OCI-LY3 (cell line): ENCODE measurements at regions not wholly inside any gene's neighbourhood (a gene's known extent, or its start where the extent isn't known, plus 50 kb on each side); places are given as distances from the start of the nearest gene placed in this dataset.

Source experiments
- CTCF ChIP-seq: fragments of 200-600, 300-600 bp; sonication (generic); IDR thresholded peaks from 2 replicates; pipeline ENCODE4 v1.5.1; 2014; ENCODE audit warnings: antibody characterized with exemption, low read length, low read depth
- EZH2phosphoT487 ChIP-seq: fragments of 200-600 bp; shearing (Covaris generic); IDR thresholded peaks from 2 replicates; pipeline ENCODE4 v1.6.1; 2018; ENCODE audit warnings: antibody characterized with exemption, mixed run types, low read depth

DNA sequence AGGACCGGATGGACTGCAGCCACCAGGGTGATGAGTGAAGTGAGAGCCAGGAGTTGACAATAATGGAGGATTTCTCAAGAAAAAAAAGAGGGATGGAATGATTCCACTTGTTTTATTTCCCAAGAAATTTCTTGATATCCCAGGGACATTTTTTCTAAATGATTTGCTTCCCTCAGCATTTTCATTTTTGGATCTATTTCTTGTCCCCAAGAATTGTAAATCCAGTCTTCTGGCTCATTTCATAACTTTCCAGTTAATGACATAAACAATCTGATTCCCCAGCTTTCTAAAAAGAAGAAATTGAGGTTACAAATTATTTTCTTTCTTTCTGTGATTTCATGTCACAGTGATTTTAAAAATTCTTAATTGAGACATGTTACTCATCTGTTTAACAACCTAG lies 446.5 kb downstream of the PRR16 start:
- TF ChIP-seq CTCF: no peak
- TF ChIP-seq EZH2phosphoT487: no peak
